ENCODE measurements at regions not wholly inside any gene's neighbourhood (a gene's known extent, or its start where the extent isn't known, plus 50 kb on each side); places are given as distances from the start of the nearest gene placed in this dataset.

DNA sequence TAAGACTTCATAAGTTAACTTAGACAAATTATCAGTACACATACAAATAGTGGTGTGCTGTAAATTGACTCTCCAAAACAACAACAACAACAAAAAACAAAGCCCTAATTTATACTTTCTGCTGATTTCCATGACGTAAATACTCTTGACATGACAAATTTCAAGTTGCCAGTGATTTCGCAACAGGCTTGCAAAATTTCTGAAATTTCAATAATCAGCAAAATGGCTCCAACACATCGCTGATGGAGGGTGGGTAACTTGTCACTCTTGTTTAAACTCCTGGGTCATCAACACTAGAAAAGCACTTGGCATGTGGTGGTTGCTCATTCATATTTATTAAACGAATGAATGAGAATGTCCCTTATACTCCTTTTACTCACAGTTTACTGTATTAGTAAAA lies 205.2 kb upstream of the SATB1 start:
- TF ChIP-seq EGR1 (IDR thresholded peaks at IDR 0.05; ENCODE audit: low read depth in 2 of 2) (no peak), RAD21 (IDR thresholded peaks at IDR 0.05) (no peak)
- TF ChIP-seq, protein P1, sequence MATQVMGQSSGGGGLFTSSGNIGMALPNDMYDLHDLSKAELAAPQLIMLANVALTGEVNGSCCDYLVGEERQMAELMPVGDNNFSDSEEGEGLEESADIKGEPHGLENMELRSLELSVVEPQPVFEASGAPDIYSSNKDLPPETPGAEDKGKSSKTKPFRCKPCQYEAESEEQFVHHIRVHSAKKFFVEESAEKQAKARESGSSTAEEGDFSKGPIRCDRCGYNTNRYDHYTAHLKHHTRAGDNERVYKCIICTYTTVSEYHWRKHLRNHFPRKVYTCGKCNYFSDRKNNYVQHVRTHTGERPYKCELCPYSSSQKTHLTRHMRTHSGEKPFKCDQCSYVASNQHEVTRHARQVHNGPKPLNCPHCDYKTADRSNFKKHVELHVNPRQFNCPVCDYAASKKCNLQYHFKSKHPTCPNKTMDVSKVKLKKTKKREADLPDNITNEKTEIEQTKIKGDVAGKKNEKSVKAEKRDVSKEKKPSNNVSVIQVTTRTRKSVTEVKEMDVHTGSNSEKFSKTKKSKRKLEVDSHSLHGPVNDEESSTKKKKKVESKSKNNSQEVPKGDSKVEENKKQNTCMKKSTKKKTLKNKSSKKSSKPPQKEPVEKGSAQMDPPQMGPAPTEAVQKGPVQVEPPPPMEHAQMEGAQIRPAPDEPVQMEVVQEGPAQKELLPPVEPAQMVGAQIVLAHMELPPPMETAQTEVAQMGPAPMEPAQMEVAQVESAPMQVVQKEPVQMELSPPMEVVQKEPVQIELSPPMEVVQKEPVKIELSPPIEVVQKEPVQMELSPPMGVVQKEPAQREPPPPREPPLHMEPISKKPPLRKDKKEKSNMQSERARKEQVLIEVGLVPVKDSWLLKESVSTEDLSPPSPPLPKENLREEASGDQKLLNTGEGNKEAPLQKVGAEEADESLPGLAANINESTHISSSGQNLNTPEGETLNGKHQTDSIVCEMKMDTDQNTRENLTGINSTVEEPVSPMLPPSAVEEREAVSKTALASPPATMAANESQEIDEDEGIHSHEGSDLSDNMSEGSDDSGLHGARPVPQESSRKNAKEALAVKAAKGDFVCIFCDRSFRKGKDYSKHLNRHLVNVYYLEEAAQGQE (IDR thresholded peaks at IDR 0.05) = no peak
- TF ChIP-seq, protein P2, sequence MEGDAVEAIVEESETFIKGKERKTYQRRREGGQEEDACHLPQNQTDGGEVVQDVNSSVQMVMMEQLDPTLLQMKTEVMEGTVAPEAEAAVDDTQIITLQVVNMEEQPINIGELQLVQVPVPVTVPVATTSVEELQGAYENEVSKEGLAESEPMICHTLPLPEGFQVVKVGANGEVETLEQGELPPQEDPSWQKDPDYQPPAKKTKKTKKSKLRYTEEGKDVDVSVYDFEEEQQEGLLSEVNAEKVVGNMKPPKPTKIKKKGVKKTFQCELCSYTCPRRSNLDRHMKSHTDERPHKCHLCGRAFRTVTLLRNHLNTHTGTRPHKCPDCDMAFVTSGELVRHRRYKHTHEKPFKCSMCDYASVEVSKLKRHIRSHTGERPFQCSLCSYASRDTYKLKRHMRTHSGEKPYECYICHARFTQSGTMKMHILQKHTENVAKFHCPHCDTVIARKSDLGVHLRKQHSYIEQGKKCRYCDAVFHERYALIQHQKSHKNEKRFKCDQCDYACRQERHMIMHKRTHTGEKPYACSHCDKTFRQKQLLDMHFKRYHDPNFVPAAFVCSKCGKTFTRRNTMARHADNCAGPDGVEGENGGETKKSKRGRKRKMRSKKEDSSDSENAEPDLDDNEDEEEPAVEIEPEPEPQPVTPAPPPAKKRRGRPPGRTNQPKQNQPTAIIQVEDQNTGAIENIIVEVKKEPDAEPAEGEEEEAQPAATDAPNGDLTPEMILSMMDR (IDR thresholded peaks at IDR 0.05; ENCODE audit: low read depth, low read length, missing input control) = no peak
- TF ChIP-seq, protein P3, sequence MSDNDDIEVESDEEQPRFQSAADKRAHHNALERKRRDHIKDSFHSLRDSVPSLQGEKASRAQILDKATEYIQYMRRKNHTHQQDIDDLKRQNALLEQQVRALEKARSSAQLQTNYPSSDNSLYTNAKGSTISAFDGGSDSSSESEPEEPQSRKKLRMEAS (IDR thresholded peaks at IDR 0.05) = no peak

Data from liver (tissue), 3 donors.